Peyer's patch (tissue), 4 donors: ENCODE measurements at regions not wholly inside any gene's neighbourhood (a gene's known extent, or its start where the extent isn't known, plus 50 kb on each side); places are given as distances from the start of the nearest gene placed in this dataset.
"Not testable (repeated sequence)": the region's sequence is repeated elsewhere in the genome, so short reads cannot be mapped to it uniquely, and the experiment has no call there.

ENCODE experiments used
- CTCF ChIP-seq, 6 experiments: fragments of 450-650 bp in 4 of 6; fragments of 200-600 bp in 2 of 6; sonication (generic) in 1 of 6; IDR thresholded peaks; one replicate each; pipeline ENCODE4 v1.5.1; 2017 to 2019; ENCODE audit warnings: antibody characterized with exemption in 6 of 6, mild to moderate bottlenecking in 3 of 6, moderate library complexity in 1 of 6
- POLR2A ChIP-seq, 2 donors: fragments of 450-650 bp; IDR thresholded peaks; one replicate each; pipeline ENCODE4 v1.5.1; 2017; ENCODE audit warnings: antibody characterized with exemption in 2 of 2, mild to moderate bottlenecking in 2 of 2, moderate library complexity in 2 of 2

- not testable (repeated sequence) for TF ChIP-seq CTCF, POLR2A (IDR thresholded peaks at IDR 0.05)
Observed at GRCh38 chr11:49389149-49389548, 180.7 kb upstream of the FOLH1 start.
